ENCODE measurements at regions not wholly inside any gene's neighbourhood (a gene's known extent, or its start where the extent isn't known, plus 50 kb on each side); places are given as distances from the start of the nearest gene placed in this dataset.

- DNase-seq, result no peak
These were observed 1021.2 kb downstream of the TBC1D22A start for GRCh38 chr22:47783433-47784366.

- DNase-seq, result no peak
These were observed 1020.1 kb downstream of the TBC1D22A start for GRCh38 chr22:47782328-47783075.

- no peak for DNase-seq
These were observed 1019.1 kb downstream of the TBC1D22A start for GRCh38 chr22:47781427-47782111.

- no peak for DNase-seq
These were observed 1018.6 kb downstream of the TBC1D22A start for GRCh38 chr22:47781024-47781423.

- no peak for DNase-seq
These were observed 1017.9 kb downstream of the TBC1D22A start for GRCh38 chr22:47780281-47780875.

- no peak for DNase-seq
These were observed 1017.0 kb downstream of the TBC1D22A start for GRCh38 chr22:47779474-47779873.

GRCh38 chr22:47778160-47778658, 1015.8 kb downstream of the TBC1D22A start:
- no peak for DNase-seq

- no peak for DNase-seq
These were observed 1015.0 kb downstream of the TBC1D22A start for GRCh38 chr22:47777426-47777825.

- no peak for DNase-seq
These were observed 1013.9 kb downstream of the TBC1D22A start for GRCh38 chr22:47776329-47776728.

- no peak for DNase-seq
These were observed 1013.2 kb downstream of the TBC1D22A start for GRCh38 chr22:47775686-47776085.

GRCh38 chr22:47775191-47775590, 1012.7 kb downstream of the TBC1D22A start:
- DNase-seq, result no peak

- no peak for DNase-seq
These were observed 1011.2 kb downstream of the TBC1D22A start for GRCh38 chr22:47773635-47774034.

GRCh38 chr22:47772864-47773263, 1010.4 kb downstream of the TBC1D22A start:
- no peak for DNase-seq

- DNase-seq, result no peak
These were observed 1007.2 kb downstream of the TBC1D22A start for GRCh38 chr22:47769652-47770051.

GRCh38 chr22:47768027-47768426, 1005.6 kb downstream of the TBC1D22A start:
- no peak for DNase-seq

- DNase-seq, result no peak
These were observed 1005.0 kb downstream of the TBC1D22A start for GRCh38 chr22:47767403-47767802.

GRCh38 chr22:47765757-47766156, 1003.3 kb downstream of the TBC1D22A start:
- DNase-seq, result no peak

GRCh38 chr22:47762141-47762540, 999.7 kb downstream of the TBC1D22A start:
- DNase-seq, result no peak

GRCh38 chr22:47759909-47760308, 997.5 kb downstream of the TBC1D22A start:
- no peak for DNase-seq

GRCh38 chr22:47757741-47758140, 995.3 kb downstream of the TBC1D22A start:
- no peak for DNase-seq

GRCh38 chr22:47750086-47750485, 987.6 kb downstream of the TBC1D22A start:
- no peak for DNase-seq

GRCh38 chr22:47748957-47749356, 986.5 kb downstream of the TBC1D22A start:
- DNase-seq, result no peak

GRCh38 chr22:47748271-47748670, 985.8 kb downstream of the TBC1D22A start:
- DNase-seq, result no peak

Data from CD4-positive, alpha-beta T cell treated with Interleukin-21 for 1 hour (primary cell).